ENCODE measurements at regions not wholly inside any gene's neighbourhood (a gene's known extent, or its start where the extent isn't known, plus 50 kb on each side); places are given as distances from the start of the nearest gene placed in this dataset.

- Histone ChIP-seq H2AFZ (ENCODE audit: low read length) (no peak overlapping the region), H3K9ac (ENCODE audit: low read length) (no peak overlapping the region), H3K9me2 (replicated peaks; ENCODE audit: low read length) (no peaks in the 10 kb centered on the region), H3K27me3 (ENCODE audit: low read length) (no peaks in the 10 kb centered on the region), H3K4me1 (ENCODE audit: insufficient read depth, low read length) (no peaks in the 10 kb centered on the region), H3K9me3 (ENCODE audit: low read length) (no peaks in the 10 kb centered on the region), H3K79me2 (ENCODE audit: low read length) (no peaks in the 10 kb centered on the region), H3K4me3 (ENCODE audit: low read length) (no peak overlapping the region), H3K4me2 (ENCODE audit: low read length) (no peak overlapping the region), H3K36me3 (ENCODE audit: low read depth, low read length) (no peaks in the 10 kb centered on the region), H4K20me1 (ENCODE audit: low read length) (no peaks in the 10 kb centered on the region), H3K27ac (ENCODE audit: low read length) (no peak overlapping the region), H3F3A (ENCODE audit: low read length, unreplicated experiment) (no peaks in the 10 kb centered on the region)
- intact Hi-C loops (cut with micrococcal nuclease), result no loop called here
- CTCF ChIA-PET, result no interaction called here
- no peak for TF ChIP-seq EZH2phosphoT487 (IDR thresholded peaks at IDR 0.05; ENCODE audit: borderline replicate concordance, low read length)
- TF ChIP-seq CTCF (conservative IDR thresholded peaks at IDR 0.05; ENCODE audit: low read depth, low read length), result no peak
- TF ChIP-seq EZH2 (IDR thresholded peaks at IDR 0.05; ENCODE audit: low read length, unreplicated experiment), result no peak
- ATAC-seq, result no peak
- no peak for DNase-seq
- BruUV-seq (replicated peaks), result no TSS peak
- POLR2A ChIA-PET (ENCODE audit: unreplicated experiment), result no interaction called here
Observed at GRCh38 chr2:80894486-80894885, 589.9 kb upstream of the LRRTM1 start.

GRCh38 chr2:80893711-80894110, 589.2 kb upstream of the LRRTM1 start:
- H3K27me3 ChIP-seq (ENCODE audit: low read length), result no peaks in the 10 kb centered on the region
- H3K36me3 ChIP-seq (ENCODE audit: low read depth, low read length), result no peaks in the 10 kb centered on the region
- BruUV-seq (replicated peaks), result no TSS peak
- no peak overlapping the region for H3K9ac ChIP-seq (ENCODE audit: low read length)
- H3K4me3 ChIP-seq (ENCODE audit: low read length), result no peak overlapping the region
- H2AFZ ChIP-seq (ENCODE audit: low read length), result no peak overlapping the region
- ATAC-seq, result no peak
- TF ChIP-seq CTCF (conservative IDR thresholded peaks at IDR 0.05; ENCODE audit: low read depth, low read length) (no peak), EZH2 (IDR thresholded peaks at IDR 0.05; ENCODE audit: low read length, unreplicated experiment) (no peak), EZH2phosphoT487 (IDR thresholded peaks at IDR 0.05; ENCODE audit: borderline replicate concordance, low read length) (no peak)
- no peaks in the 10 kb centered on the region for H3K79me2 ChIP-seq (ENCODE audit: low read length)
- CTCF ChIA-PET, result no interaction called here
- no peaks in the 10 kb centered on the region for H3K9me3 ChIP-seq (ENCODE audit: low read length)
- DNase-seq, result no peak
- H3F3A ChIP-seq (ENCODE audit: low read length, unreplicated experiment), result no peaks in the 10 kb centered on the region
- no peak overlapping the region for H3K27ac ChIP-seq (ENCODE audit: low read length)
- intact Hi-C loops (cut with micrococcal nuclease), result no loop called here
- H3K4me2 ChIP-seq (ENCODE audit: low read length), result no peak overlapping the region
- H3K4me1 ChIP-seq (ENCODE audit: insufficient read depth, low read length), result no peaks in the 10 kb centered on the region; the same call in 1 of the 2 replicates
- POLR2A ChIA-PET (ENCODE audit: unreplicated experiment), result no interaction called here
- H3K9me2 ChIP-seq (replicated peaks; ENCODE audit: low read length), result no peaks in the 10 kb centered on the region
- H4K20me1 ChIP-seq (ENCODE audit: low read length), result no peaks in the 10 kb centered on the region

- no peak overlapping the region for H3K9ac ChIP-seq (ENCODE audit: low read length)
- no peak overlapping the region for H3K4me2 ChIP-seq (ENCODE audit: low read length)
- H3K79me2 ChIP-seq (ENCODE audit: low read length), result no peaks in the 10 kb centered on the region
- no peak for DNase-seq
- H3K36me3 ChIP-seq (ENCODE audit: low read depth, low read length), result no peaks in the 10 kb centered on the region
- no peaks in the 10 kb centered on the region for H3F3A ChIP-seq (ENCODE audit: low read length, unreplicated experiment)
- no TSS peak for BruUV-seq (replicated peaks)
- peak overlapping the region; percentile 41; the same call in 1 of the 2 replicates for H3K27ac ChIP-seq (ENCODE audit: low read length)
- no peak overlapping the region for H2AFZ ChIP-seq (ENCODE audit: low read length)
- H3K27me3 ChIP-seq (ENCODE audit: low read length), result no peaks in the 10 kb centered on the region
- H4K20me1 ChIP-seq (ENCODE audit: low read length), result no peaks in the 10 kb centered on the region
- CTCF ChIA-PET, result no interaction called here
- no peak overlapping the region for H3K4me3 ChIP-seq (ENCODE audit: low read length)
- TF ChIP-seq EZH2phosphoT487 (IDR thresholded peaks at IDR 0.05; ENCODE audit: borderline replicate concordance, low read length) (no peak), EZH2 (IDR thresholded peaks at IDR 0.05; ENCODE audit: low read length, unreplicated experiment) (no peak), CTCF (conservative IDR thresholded peaks at IDR 0.05; ENCODE audit: low read depth, low read length) (no peak)
- peaks cover 6% of the 10 kb centered on the region; the same call in 1 of the 2 replicates for H3K4me1 ChIP-seq (ENCODE audit: insufficient read depth, low read length)
- H3K9me3 ChIP-seq (ENCODE audit: low read length), result no peaks in the 10 kb centered on the region
- intact Hi-C loops (cut with micrococcal nuclease), result no loop called here
- H3K9me2 ChIP-seq (replicated peaks; ENCODE audit: low read length), result no peaks in the 10 kb centered on the region
- ATAC-seq, result no peak
- POLR2A ChIA-PET (ENCODE audit: unreplicated experiment), result no interaction called here
Observed at GRCh38 chr2:80889009-80889408, 584.5 kb upstream of the LRRTM1 start.
